H1 (cell line): ENCODE measurements at regions not wholly inside any gene's neighbourhood (a gene's known extent, or its start where the extent isn't known, plus 50 kb on each side); places are given as distances from the start of the nearest gene placed in this dataset.

ENCODE experiments used
- CTCF ChIA-PET: fragments of 300-600 bp; sonication (Branson Sonifier 250); formaldehyde crosslinking; loops from one replicate; lab custom pipeline; 2021; ENCODE audit not compliant: partially characterized antibody; lab: Charles Lee
- POLR2A ChIA-PET: fragments of 300-600 bp; sonication (Branson Sonifier 250); formaldehyde crosslinking; loops from one replicate; lab custom pipeline; 2021; ENCODE audit warnings: inconsistent platforms; ENCODE audit not compliant: partially characterized antibody; lab: Charles Lee
- DNase-seq, 2 experiments: peaks; one replicate each; pipeline versions ENCODE4 v3.0.0 to v3.0.0-alpha.2; 2010 to 2022; ENCODE audit warnings: low spot score in 2 of 2, low read depth in 1 of 2, mixed read lengths in 1 of 2
- FAIRE-seq: peaks from 2 replicates; lab custom pipeline; 2011; peaks lifted over from hg19 to GRCh38; lab: Jason Lieb, UNC
- H2AFZ ChIP-seq: 2 replicates; pipeline ENCODE4 v1.8.1; 2012; ENCODE audit warnings: low read length, inconsistent platforms
- H2AK5ac ChIP-seq: 2 replicates; pipeline ENCODE4 v1.6.1; 2013; ENCODE audit warnings: low read depth, low read length
- H2BK120ac ChIP-seq: replicated peaks from 2 replicates; pipeline ENCODE3; 2013; ENCODE audit warnings: low read depth, low read length, inconsistent platforms
- H2BK12ac ChIP-seq: 2 replicates; pipeline ENCODE4 v1.6.1; 2013; ENCODE audit warnings: low read depth, low read length
- H2BK15ac ChIP-seq: 2 replicates; pipeline ENCODE4 v1.6.1; 2013; ENCODE audit warnings: low read length
- H2BK20ac ChIP-seq: 2 replicates; pipeline ENCODE4 v1.6.1; 2013; ENCODE audit warnings: low read length
- H2BK5ac ChIP-seq: 2 replicates; pipeline ENCODE4 v1.6.1; 2013; ENCODE audit warnings: low read depth, low read length
- H3K14ac ChIP-seq: 2 replicates; pipeline ENCODE4 v1.6.1; 2013; ENCODE audit warnings: inconsistent platforms; ENCODE audit not compliant: insufficient read length
- H3K18ac ChIP-seq: 2 replicates; pipeline ENCODE4 v1.6.1; 2013; ENCODE audit warnings: low read length; ENCODE audit errors: extremely low read depth
- H3K23ac ChIP-seq: 2 replicates; pipeline ENCODE4 v1.6.1; 2013; ENCODE audit warnings: inconsistent platforms; ENCODE audit not compliant: insufficient read length
- H3K23me2 ChIP-seq: 2 replicates; pipeline ENCODE4 v1.6.1; 2013; ENCODE audit warnings: low read depth, low read length
- H3K27ac ChIP-seq: 2 replicates; pipeline ENCODE4 v1.6.1; 2011; ENCODE audit warnings: low read depth, low read length, inconsistent platforms
- H3K27me3 ChIP-seq, 4 experiments: replicated peaks in 1 of 4; 1 replicate in 1 of 4; 2 replicates in 3 of 4; pipeline versions ENCODE4 v1.6.1 to v1.8.1; 2011 to 2013; ENCODE audit warnings: low read length in 3 of 4, mild to moderate bottlenecking in 3 of 4, inconsistent platforms in 2 of 4, mixed read lengths in 2 of 4, moderate library complexity in 1 of 4; ENCODE audit not compliant: control insufficient read depth in 3 of 4, insufficient read depth in 3 of 4; ENCODE audit errors: extremely low read depth in 1 of 4
- H3K36me3 ChIP-seq, 4 experiments: 2 replicates each; pipeline versions ENCODE4 v1.6.1 to v1.8.1; 2011 to 2013; ENCODE audit warnings: mild to moderate bottlenecking in 4 of 4, low read length in 3 of 4, moderate library complexity in 2 of 4, control low read depth in 1 of 4, inconsistent platforms in 1 of 4; ENCODE audit not compliant: insufficient read depth in 4 of 4, control insufficient read depth in 2 of 4
- H3K4ac ChIP-seq: replicated peaks from 2 replicates; pipeline ENCODE3; 2013; ENCODE audit warnings: low read length, low read depth, mixed read lengths, inconsistent platforms; ENCODE audit not compliant: insufficient read length
- H3K4me1 ChIP-seq, 4 experiments: replicated peaks in 1 of 4; 1 replicate in 1 of 4; 2 replicates in 3 of 4; pipeline versions ENCODE4 v1.6.1 to v1.8.1; 2011 to 2013; ENCODE audit warnings: low read length in 3 of 4, inconsistent platforms in 2 of 4, mixed read lengths in 1 of 4; ENCODE audit not compliant: insufficient read depth in 4 of 4, control insufficient read depth in 3 of 4
- H3K4me2 ChIP-seq, 2 experiments: 2 replicates each; pipeline versions ENCODE4 v1.6.1 to v1.8.1; 2011 to 2013; ENCODE audit warnings: low read depth in 2 of 2, low read length in 2 of 2, control low read depth in 1 of 2, inconsistent platforms in 1 of 2, mild to moderate bottlenecking in 1 of 2; ENCODE audit not compliant: insufficient read depth in 1 of 2
- H3K4me3 ChIP-seq, 4 experiments: fragments of 200-600, 300-600 bp in 1 of 4; sonication (generic), shearing (Covaris generic), sonication (Bioruptor Twin) in 1 of 4; 2 replicates each; pipeline versions ENCODE4 v1.5.1 to v1.8.1; 2011 to 2016; ENCODE audit warnings: low read length in 4 of 4, low read depth in 3 of 4, control low read depth in 2 of 4, inconsistent platforms in 2 of 4, mild to moderate bottlenecking in 2 of 4, mixed read lengths in 1 of 4, moderate library complexity in 1 of 4; ENCODE audit not compliant: insufficient read depth in 2 of 4; ENCODE audit errors: extremely low read depth in 1 of 4
- H3K56ac ChIP-seq: replicated peaks from 2 replicates; pipeline ENCODE3; 2013; ENCODE audit warnings: low read depth, mild to moderate bottlenecking, mixed read lengths, low read length, inconsistent platforms; ENCODE audit not compliant: insufficient read length
- H3K79me1 ChIP-seq: 2 replicates; pipeline ENCODE4 v1.6.1; 2013; ENCODE audit warnings: low read depth, low read length, control low read depth
- H3K79me2 ChIP-seq, 2 experiments: 2 replicates each; pipeline versions ENCODE4 v1.6.1 to v1.8.1; 2012 to 2013; ENCODE audit warnings: low read length in 2 of 2, mild to moderate bottlenecking in 2 of 2, inconsistent platforms in 1 of 2; ENCODE audit not compliant: insufficient read depth in 2 of 2, control insufficient read depth in 1 of 2
- H3K9ac ChIP-seq, 4 experiments: replicated peaks in 1 of 4; 1 replicate in 1 of 4; 2 replicates in 3 of 4; pipeline versions ENCODE4 v1.6.1 to v1.8.1; 2011 to 2013; ENCODE audit warnings: low read depth in 3 of 4, low read length in 3 of 4, control low read depth in 2 of 4, mild to moderate bottlenecking in 2 of 4, moderate library complexity in 2 of 4, inconsistent platforms in 1 of 4; ENCODE audit errors: extremely low read depth in 1 of 4
- H3K9me3 ChIP-seq, 2 experiments: 2 replicates each; pipeline versions ENCODE4 v1.6.1 to v1.8.1; 2012 to 2013; ENCODE audit warnings: mild to moderate bottlenecking in 2 of 2, moderate library complexity in 2 of 2, control low read depth in 1 of 2, inconsistent platforms in 1 of 2, low read depth in 1 of 2, low read length in 1 of 2, mixed read lengths in 1 of 2; ENCODE audit not compliant: insufficient read depth in 2 of 2
- H4K20me1 ChIP-seq, 2 experiments: replicated peaks in 1 of 2; 2 replicates each; pipeline versions ENCODE3 to v1.8.1; 2011 to 2013; ENCODE audit warnings: inconsistent platforms in 2 of 2, low read length in 2 of 2, mild to moderate bottlenecking in 1 of 2; ENCODE audit not compliant: insufficient read depth in 2 of 2, control insufficient read depth in 1 of 2
- H4K5ac ChIP-seq: 2 replicates; pipeline ENCODE4 v1.6.1; 2013; ENCODE audit warnings: low read length, low read depth, mixed read lengths, inconsistent platforms; ENCODE audit not compliant: insufficient read length
- H4K8ac ChIP-seq: 2 replicates; pipeline ENCODE4 v1.8.0; 2013; ENCODE audit warnings: mild to moderate bottlenecking, moderate library complexity, low read length, inconsistent platforms; ENCODE audit not compliant: insufficient read depth; ENCODE audit errors: extremely low read depth
- H4K91ac ChIP-seq: replicated peaks from 2 replicates; pipeline ENCODE3; 2013; ENCODE audit warnings: low read length, mixed read lengths, inconsistent platforms; ENCODE audit not compliant: insufficient read length
- ATF3 ChIP-seq: IDR thresholded peaks from 2 replicates; pipeline ENCODE4 v1.6.1; 2011; ENCODE audit warnings: low read depth, mild to moderate bottlenecking, low read length; ENCODE audit not compliant: insufficient read depth
- CBX8 ChIP-seq: fragments of 300-800, 300-1000 bp; sonication (generic); IDR thresholded peaks from 2 replicates; pipeline ENCODE4 v1.7.1; 2016; ENCODE audit warnings: low read depth, low read length, borderline replicate concordance
- CREB1 ChIP-seq: IDR thresholded peaks from 2 replicates; pipeline ENCODE4 v1.6.1; 2012; ENCODE audit warnings: inconsistent platforms
- EP300 ChIP-seq, 2 experiments: IDR thresholded peaks; 1 replicate in 1 of 2; 2 replicates in 1 of 2; pipeline ENCODE4 v1.6.1; 2011 to 2012; ENCODE audit warnings: low read depth in 2 of 2, low read length in 2 of 2, mild to moderate bottlenecking in 2 of 2, borderline replicate concordance in 1 of 2, inconsistent platforms in 1 of 2, moderate library complexity in 1 of 2
- RNF2 ChIP-seq: fragments of 200-900, 300-1000 bp; sonication (generic); IDR thresholded peaks from 2 replicates; pipeline ENCODE4 v1.7.1; 2016; ENCODE audit warnings: borderline replicate concordance, low read depth, mild to moderate bottlenecking, antibody characterized with exemption, low read length; ENCODE audit not compliant: poor library complexity, severe bottlenecking; ENCODE audit errors: missing control alignments
- SIN3A ChIP-seq, 2 experiments: IDR thresholded peaks in 1 of 2; conservative IDR thresholded peaks in 1 of 2; 2 replicates each; pipeline ENCODE4 v1.6.1; 2011 to 2012; ENCODE audit warnings: low read length in 2 of 2, improper control_type of control experiment in 1 of 2, low read depth in 1 of 2, mild to moderate bottlenecking in 1 of 2
- TAF7 ChIP-seq: optimal IDR thresholded peaks from 2 replicates; pipeline ENCODE3; 2011; ENCODE audit warnings: low read depth, mild to moderate bottlenecking, inconsistent platforms, low read length, moderate library complexity, borderline replicate concordance
- TBP ChIP-seq: IDR thresholded peaks from 2 replicates; pipeline ENCODE4 v1.6.1; 2011; ENCODE audit warnings: low read depth, low read length, improper control_type of control experiment
- WGBS, 2 experiments: shearing (Covaris generic) in 1 of 2; methylation state at CpG; one replicate each; pipeline versions ENCODE4 v1.1.6 to v1.1.7; 2013 to 2015; ENCODE audit warnings: low lambda C conversion rate in 2 of 2, mixed read lengths in 2 of 2, inconsistent platforms in 1 of 2, low coverage in 1 of 2, missing lambda C conversion rate in 1 of 2; ENCODE audit not compliant: insufficient replicate concordance in 2 of 2, insufficient coverage in 1 of 2, insufficient read length in 1 of 2; ENCODE audit errors: extremely low coverage in 1 of 2, missing lambda C conversion rate in 1 of 2; 5-methylcytosine and 5-hydroxymethylcytosine counted together

GRCh38 chr2:8190279-8190678, 491.6 kb upstream of the ID2 start:
- DNase-seq, result no peak
- Histone ChIP-seq H2BK5ac (no peak overlapping the region), H3K4me2 (no peak overlapping the region), H3K14ac (no peak overlapping the region), H3K18ac (no peak overlapping the region), H2AFZ (no peak overlapping the region), H3K9me3 (no peaks in the 10 kb centered on the region), H4K91ac (no peak overlapping the region), H3K56ac (no peak overlapping the region), H4K5ac (no peak overlapping the region), H2AK5ac (no peak overlapping the region), H3K23ac (no peak overlapping the region), H4K20me1 (no peaks in the 10 kb centered on the region), H3K9ac (no peak overlapping the region; a peak in 1 of 7 replicates), H2BK15ac (no peak overlapping the region), H3K79me1 (no peaks in the 10 kb centered on the region), H3K36me3 (no peaks in the 10 kb centered on the region; a peak in 1 of 8 replicates), H2BK12ac (no peak overlapping the region), H3K27ac (no peak overlapping the region), H3K79me2 (no peaks in the 10 kb centered on the region), H3K4ac (no peak overlapping the region), H3K27me3 (no peaks in the 10 kb centered on the region), H2BK20ac (no peak overlapping the region), H3K23me2 (peaks cover 2% of the 10 kb centered on the region; the same call in 1 of the 2 replicates), H4K8ac (no peak overlapping the region), H3K4me1 (peaks cover 4 to 17% (median 9%) of the 10 kb centered on the region in 4 experiments; a peak in 6 of 7 replicates), H2BK120ac (no peak overlapping the region), H3K4me3 (no peak overlapping the region)
- no peak for FAIRE-seq
- ChIA-PET CTCF (interaction anchor here (0.6 to 1.5 kb wide), 3 partner anchors 12 to 191 kb away, joined by 3 to 4 read pairs (median 3); no protein-coding TSS in a partner anchor), POLR2A (no interaction called here)
- TF ChIP-seq SIN3A (conservative IDR thresholded peaks at IDR 0.05 in 1 of 2, IDR thresholded peaks at IDR 0.05 in 1 of 2; ENCODE audit: low read depth in 1 of 2, low read length in 2 of 2) (no peak), RNF2 (no peak), TBP (no peak), ATF3 (no peak), CBX8 (no peak), TAF7 (no peak), EP300 (IDR thresholded peaks at IDR 0.05; ENCODE audit: borderline replicate concordance in 1 of 2, low read depth in 2 of 2, low read length in 2 of 2) (no peak), CREB1 (no peak)
- 64% methylated on average over 1 of the region's 1 CpG; no CpG with 5 or more reads in 1 of the 2 experiments for WGBS, 2 experiments
